K562 (cell line): ENCODE measurements at regions not wholly inside any gene's neighbourhood (a gene's known extent, or its start where the extent isn't known, plus 50 kb on each side); places are given as distances from the start of the nearest gene placed in this dataset.

Experiments
- GATA2 ChIP-seq: sonication (generic); formaldehyde crosslinking; IDR thresholded peaks from 2 replicates; pipeline ENCODE4 v1.4.0; 2020; ENCODE audit warnings: mild to moderate bottlenecking, missing genetic modification reagents
- NR2F6 ChIP-seq: fragments of 450-650 bp; formaldehyde crosslinking; IDR thresholded peaks from 2 replicates; pipeline ENCODE4 v1.4.0; 2020; ENCODE audit warnings: mild to moderate bottlenecking
- SOX6 ChIP-seq: fragments of 450-650 bp; IDR thresholded peaks from 2 replicates; pipeline ENCODE4 v1.6.1; 2014; ENCODE audit warnings: mild to moderate bottlenecking
- ZBTB40 ChIP-seq, 2 experiments: fragments of 450-650 bp in 1 of 2; sonication (generic) in 1 of 2; formaldehyde crosslinking in 1 of 2; IDR thresholded peaks; 2 replicates each; pipeline versions ENCODE4 v1.7.1 to v1.9.0; 2016 to 2022; ENCODE audit warnings: inconsistent platforms in 1 of 2, mild to moderate bottlenecking in 1 of 2, missing genetic modification reagents in 1 of 2
- ZNF224 ChIP-seq: sonication (generic); formaldehyde crosslinking; IDR thresholded peaks from 2 replicates; pipeline ENCODE4 v1.8.0; 2022; ENCODE audit warnings: mild to moderate bottlenecking, missing genetic modification reagents
- TF ChIP-seq, protein P1 (sequence below): sonication (generic); formaldehyde crosslinking; IDR thresholded peaks from 2 replicates; pipeline ENCODE4 v1.8.1; 2023; ENCODE audit warnings: mild to moderate bottlenecking, missing genetic modification reagents

DNA sequence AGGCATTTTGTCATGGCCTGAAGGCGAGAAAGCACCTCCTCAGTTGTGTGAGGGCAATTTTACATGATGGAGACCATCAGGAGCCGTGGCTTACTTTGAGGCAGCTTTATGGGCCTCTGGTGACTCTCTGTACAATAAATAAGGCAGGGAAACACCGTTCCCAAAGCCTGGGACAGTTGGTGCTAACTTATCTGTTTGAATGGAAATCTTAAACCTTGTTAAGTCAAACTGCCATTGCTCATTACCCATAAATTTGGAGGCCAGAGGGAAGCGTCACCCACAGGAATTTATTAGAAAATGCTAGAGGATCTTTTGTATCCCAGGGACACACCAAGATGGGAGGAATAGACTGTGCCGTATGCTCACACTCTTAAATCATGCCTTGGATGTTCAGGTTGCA is 1156.9 kb downstream of the BRD1 start:
- TF ChIP-seq GATA2 (no peak), NR2F6 (CRISPR knock-in tag) (no peak), ZNF224 (CRISPR knock-in tag) (no peak), ZBTB40 (IDR thresholded peaks at IDR 0.05) (no peak), ZBTB40 (CRISPR knock-in tag; IDR thresholded peaks at IDR 0.05) (no peak), SOX6 (no peak)
- TF ChIP-seq, protein P1, sequence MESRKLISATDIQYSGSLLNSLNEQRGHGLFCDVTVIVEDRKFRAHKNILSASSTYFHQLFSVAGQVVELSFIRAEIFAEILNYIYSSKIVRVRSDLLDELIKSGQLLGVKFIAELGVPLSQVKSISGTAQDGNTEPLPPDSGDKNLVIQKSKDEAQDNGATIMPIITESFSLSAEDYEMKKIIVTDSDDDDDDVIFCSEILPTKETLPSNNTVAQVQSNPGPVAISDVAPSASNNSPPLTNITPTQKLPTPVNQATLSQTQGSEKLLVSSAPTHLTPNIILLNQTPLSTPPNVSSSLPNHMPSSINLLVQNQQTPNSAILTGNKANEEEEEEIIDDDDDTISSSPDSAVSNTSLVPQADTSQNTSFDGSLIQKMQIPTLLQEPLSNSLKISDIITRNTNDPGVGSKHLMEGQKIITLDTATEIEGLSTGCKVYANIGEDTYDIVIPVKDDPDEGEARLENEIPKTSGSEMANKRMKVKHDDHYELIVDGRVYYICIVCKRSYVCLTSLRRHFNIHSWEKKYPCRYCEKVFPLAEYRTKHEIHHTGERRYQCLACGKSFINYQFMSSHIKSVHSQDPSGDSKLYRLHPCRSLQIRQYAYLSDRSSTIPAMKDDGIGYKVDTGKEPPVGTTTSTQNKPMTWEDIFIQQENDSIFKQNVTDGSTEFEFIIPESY: no peak
